ENCODE measurements at regions not wholly inside any gene's neighbourhood (a gene's known extent, or its start where the extent isn't known, plus 50 kb on each side); places are given as distances from the start of the nearest gene placed in this dataset.

DNA sequence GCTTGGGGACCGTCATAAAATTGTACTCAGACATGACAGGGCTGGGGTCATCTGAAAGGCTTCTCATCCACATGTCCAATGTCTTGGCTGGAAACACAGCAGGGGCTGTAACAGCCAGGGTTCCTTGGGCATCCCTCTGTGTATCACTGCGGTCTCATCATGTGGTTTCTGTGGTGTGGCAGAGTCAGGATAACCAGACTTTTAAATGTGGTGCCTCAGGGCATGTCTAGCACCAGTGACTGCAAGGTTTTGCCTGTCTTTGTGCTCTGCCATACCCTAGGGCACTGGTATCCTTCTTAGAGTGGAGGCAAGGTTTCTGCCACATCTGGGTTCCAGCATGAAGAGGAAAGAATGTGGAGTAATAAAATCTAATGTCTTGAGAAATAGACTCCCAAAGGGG is 124.2 kb downstream of the PLEKHG1 start:
- DNase-seq (ENCODE audit: low spot score) = no peak
- peaks cover 3% of the 10 kb centered on the region for H3K27me3 ChIP-seq (replicated peaks; ENCODE audit: insufficient read depth)
- WGBS = 79% methylated on average over 2 of the region's 2 CpGs
- TF ChIP-seq, protein P1, sequence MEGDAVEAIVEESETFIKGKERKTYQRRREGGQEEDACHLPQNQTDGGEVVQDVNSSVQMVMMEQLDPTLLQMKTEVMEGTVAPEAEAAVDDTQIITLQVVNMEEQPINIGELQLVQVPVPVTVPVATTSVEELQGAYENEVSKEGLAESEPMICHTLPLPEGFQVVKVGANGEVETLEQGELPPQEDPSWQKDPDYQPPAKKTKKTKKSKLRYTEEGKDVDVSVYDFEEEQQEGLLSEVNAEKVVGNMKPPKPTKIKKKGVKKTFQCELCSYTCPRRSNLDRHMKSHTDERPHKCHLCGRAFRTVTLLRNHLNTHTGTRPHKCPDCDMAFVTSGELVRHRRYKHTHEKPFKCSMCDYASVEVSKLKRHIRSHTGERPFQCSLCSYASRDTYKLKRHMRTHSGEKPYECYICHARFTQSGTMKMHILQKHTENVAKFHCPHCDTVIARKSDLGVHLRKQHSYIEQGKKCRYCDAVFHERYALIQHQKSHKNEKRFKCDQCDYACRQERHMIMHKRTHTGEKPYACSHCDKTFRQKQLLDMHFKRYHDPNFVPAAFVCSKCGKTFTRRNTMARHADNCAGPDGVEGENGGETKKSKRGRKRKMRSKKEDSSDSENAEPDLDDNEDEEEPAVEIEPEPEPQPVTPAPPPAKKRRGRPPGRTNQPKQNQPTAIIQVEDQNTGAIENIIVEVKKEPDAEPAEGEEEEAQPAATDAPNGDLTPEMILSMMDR (IDR thresholded peaks at IDR 0.05) = no peak
- no peak for TF ChIP-seq POLR2A (IDR thresholded peaks at IDR 0.05)
- no peak for TF ChIP-seq POLR2AphosphoS5 (IDR thresholded peaks at IDR 0.05)
- intact Hi-C loops (cut with DNase I) = no loop called here
- no peaks in the 10 kb centered on the region for H3K36me3 ChIP-seq
- H3K27ac ChIP-seq = no peak overlapping the region
- H3K4me3 ChIP-seq = no peak overlapping the region
- no peaks in the 10 kb centered on the region for H3K4me1 ChIP-seq (replicated peaks)
- H3K9me3 ChIP-seq = no peaks in the 10 kb centered on the region

DNA sequence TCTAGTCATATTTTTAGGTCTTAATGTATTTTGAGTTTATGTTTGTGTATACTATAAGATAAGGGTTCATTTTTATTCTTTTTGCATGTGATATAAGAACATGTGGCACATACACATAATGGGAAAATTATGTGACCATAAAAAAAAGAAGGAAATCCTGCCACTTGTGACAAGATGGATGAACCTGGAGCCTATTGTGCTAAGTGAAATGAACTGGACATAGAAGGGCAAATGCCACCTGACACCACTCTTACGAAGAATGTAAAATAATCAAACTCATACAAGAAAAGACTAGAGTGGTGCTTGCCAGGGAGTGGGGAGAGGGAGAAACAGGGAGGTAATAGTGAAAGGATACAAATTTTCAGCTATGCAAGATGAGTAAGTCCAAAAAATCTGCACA is 126.1 kb downstream of the PLEKHG1 start:
- Histone ChIP-seq H3K36me3 (no peaks in the 10 kb centered on the region), H3K27ac (no peak overlapping the region), H3K4me3 (no peak overlapping the region), H3K27me3 (replicated peaks; ENCODE audit: insufficient read depth) (peaks cover 3% of the 10 kb centered on the region), H3K4me1 (replicated peaks) (no peaks in the 10 kb centered on the region), H3K9me3 (no peaks in the 10 kb centered on the region)
- WGBS = 78% methylated on average over 1 of the region's 1 CpG
- no peak for TF ChIP-seq POLR2A (IDR thresholded peaks at IDR 0.05)
- TF ChIP-seq, protein P1 (IDR thresholded peaks at IDR 0.05) = no peak
- intact Hi-C loops (cut with DNase I) = no loop called here
- DNase-seq (ENCODE audit: low spot score) = no peak

DNA sequence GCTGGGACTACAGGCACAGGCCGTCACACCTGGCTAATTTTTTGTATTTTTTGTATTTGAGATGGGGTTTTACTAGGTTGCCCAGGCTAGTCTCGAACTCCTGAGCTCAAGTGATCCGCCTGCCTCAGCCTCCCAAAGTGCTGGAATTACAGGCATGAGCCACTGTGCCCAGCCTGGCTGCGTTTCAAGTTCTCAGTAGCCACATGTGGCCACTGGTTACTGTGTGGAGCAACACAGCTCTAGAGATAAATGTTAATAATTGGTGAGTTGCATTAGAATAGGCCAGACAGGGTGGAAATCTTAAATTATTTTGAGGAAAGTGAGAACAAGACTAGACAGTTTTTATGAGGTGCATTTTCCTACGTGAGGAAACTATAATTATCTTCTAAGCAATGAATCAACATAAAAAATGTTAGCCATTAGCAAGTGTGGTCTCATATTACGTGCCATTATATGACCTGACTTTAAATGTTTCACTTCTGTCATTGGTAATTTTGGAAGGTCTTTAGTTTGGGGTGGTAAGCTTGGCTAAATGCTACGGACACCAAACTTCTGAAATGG is 129.6 kb downstream of the PLEKHG1 start:
- no peak for DNase-seq (ENCODE audit: low spot score)
- TF ChIP-seq POLR2A (IDR thresholded peaks at IDR 0.05) (no peak), POLR2AphosphoS5 (IDR thresholded peaks at IDR 0.05) (no peak)
- TF ChIP-seq, protein P1 (IDR thresholded peaks at IDR 0.05) = no peak
- Histone ChIP-seq H3K27me3 (replicated peaks; ENCODE audit: insufficient read depth) (no peaks in the 10 kb centered on the region), H3K4me1 (replicated peaks) (no peaks in the 10 kb centered on the region), H3K36me3 (no peaks in the 10 kb centered on the region), H3K4me3 (no peak overlapping the region), H3K27ac (no peak overlapping the region), H3K9me3 (no peaks in the 10 kb centered on the region)
- intact Hi-C loops (cut with DNase I) = no loop called here
- 82% methylated on average over 7 of the region's 7 CpGs for WGBS

DNA sequence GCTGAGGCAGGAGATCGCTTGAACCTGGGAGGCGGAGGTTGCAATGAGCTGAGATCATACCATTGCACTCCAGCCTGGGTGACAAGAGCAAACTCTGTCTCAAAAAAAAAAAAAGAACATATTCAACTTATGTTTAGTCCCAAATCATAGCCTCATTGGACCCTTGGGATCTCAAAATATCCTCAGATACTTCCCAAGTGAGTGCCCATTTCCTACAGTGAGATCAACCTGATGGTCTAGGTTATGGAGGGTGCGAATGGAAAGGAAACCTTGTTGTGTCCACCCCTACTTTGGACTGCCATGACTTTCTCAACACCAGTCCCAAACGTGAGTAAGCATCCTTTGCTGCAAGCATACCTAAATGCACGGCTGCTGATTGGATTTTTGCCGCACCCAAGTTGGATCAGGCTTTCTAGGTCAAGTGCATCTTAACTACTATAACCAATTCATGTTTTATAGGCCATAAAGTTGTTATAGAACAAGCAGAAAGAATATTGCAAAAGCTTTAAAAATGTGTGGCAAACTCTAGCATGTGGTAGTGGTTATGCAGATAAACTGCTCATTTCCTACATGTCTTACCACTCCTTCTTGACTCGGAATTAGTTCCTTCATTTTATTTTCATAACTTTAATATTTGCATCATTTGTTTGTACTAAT is 131.2 kb downstream of the PLEKHG1 start:
- no peak overlapping the region for H3K27ac ChIP-seq
- no peak for DNase-seq (ENCODE audit: low spot score)
- WGBS = 78% methylated on average over 7 of the region's 7 CpGs

More for the DNA sequence above, 131.2 kb downstream of the PLEKHG1 start:
- intact Hi-C loops (cut with DNase I) = no loop called here
- no peak overlapping the region for H3K4me3 ChIP-seq
- no peak for TF ChIP-seq POLR2A (IDR thresholded peaks at IDR 0.05)
- TF ChIP-seq, protein P1 (IDR thresholded peaks at IDR 0.05) = no peak
- no peak for TF ChIP-seq POLR2AphosphoS5 (IDR thresholded peaks at IDR 0.05)
- no peaks in the 10 kb centered on the region for H3K4me1 ChIP-seq (replicated peaks)
- H3K9me3 ChIP-seq = no peaks in the 10 kb centered on the region
- H3K27me3 ChIP-seq (replicated peaks; ENCODE audit: insufficient read depth) = no peaks in the 10 kb centered on the region
- no peaks in the 10 kb centered on the region for H3K36me3 ChIP-seq
